Large intestine (tissue), 3 donors: ENCODE measurements at regions not wholly inside any gene's neighbourhood (a gene's known extent, or its start where the extent isn't known, plus 50 kb on each side); places are given as distances from the start of the nearest gene placed in this dataset.
"Not testable (repeated sequence)": the region's sequence is repeated elsewhere in the genome, so short reads cannot be mapped to it uniquely, and the experiment has no call there.

Experiments used
- DNase-seq, 2 donors: peaks; one replicate each; pipeline versions ENCODE4 v3.0.0 to v3.0.0-alpha.2; 2013
- H3K27ac ChIP-seq: one replicate; pipeline ENCODE4 v1.5.1; 2013; ENCODE audit warnings: low read length
- H3K27me3 ChIP-seq: 2 replicates; pipeline ENCODE4 v1.6.1; 2013; ENCODE audit warnings: low read length; ENCODE audit not compliant: control insufficient read depth, insufficient read depth
- H3K36me3 ChIP-seq: 2 replicates; pipeline ENCODE4 v1.6.1; 2013; ENCODE audit warnings: low read length; ENCODE audit not compliant: control insufficient read depth, insufficient read depth
- H3K4me1 ChIP-seq: one replicate; pipeline ENCODE4 v1.6.1; 2013; ENCODE audit warnings: low read length; ENCODE audit not compliant: control insufficient read depth, insufficient read depth
- H3K4me3 ChIP-seq: one replicate; pipeline ENCODE4 v1.5.1; 2013; ENCODE audit warnings: low read length
- H3K9me3 ChIP-seq: one replicate; pipeline ENCODE4 v1.6.1; 2013; ENCODE audit warnings: mild to moderate bottlenecking, low read depth, low read length, moderate library complexity; ENCODE audit not compliant: control insufficient read depth
- WGBS: methylation state at CpG from one replicate; pipeline ENCODE4 v1.1.5; 2013; ENCODE audit warnings: low lambda C conversion rate; ENCODE audit not compliant: insufficient coverage; 5-methylcytosine and 5-hydroxymethylcytosine counted together

DNA sequence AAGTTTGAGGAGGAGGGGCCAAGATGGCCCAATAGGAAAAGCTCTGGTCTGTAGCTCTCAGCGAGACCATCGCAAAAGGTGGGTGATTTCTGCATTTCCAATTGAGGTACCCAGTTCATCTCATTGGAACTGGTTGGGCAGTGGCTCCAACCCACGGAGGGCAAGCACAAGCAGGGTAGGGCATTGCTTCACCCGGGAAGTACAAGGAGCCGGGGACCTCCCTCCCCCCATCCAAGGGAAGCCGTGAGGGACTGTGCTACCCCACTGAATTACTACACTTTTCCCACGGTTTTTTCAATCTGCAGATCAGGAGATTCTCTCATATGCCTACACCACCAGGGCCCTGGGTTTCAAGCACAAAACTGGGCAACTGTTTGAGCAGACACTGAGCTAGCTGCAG lies 58.0 kb upstream of the EFCAB3 start:
- Histone ChIP-seq H3K4me3 (no peak overlapping the region), H3K9me3 (no peaks in the 10 kb centered on the region), H3K4me1 (no peaks in the 10 kb centered on the region), H3K27ac (no peak overlapping the region), H3K36me3 (no peaks in the 10 kb centered on the region), H3K27me3 (peaks cover 5% of the 10 kb centered on the region)
- no CpG with 5 or more reads among the region's 7 CpGs for WGBS
- DNase-seq: no peak

DNA sequence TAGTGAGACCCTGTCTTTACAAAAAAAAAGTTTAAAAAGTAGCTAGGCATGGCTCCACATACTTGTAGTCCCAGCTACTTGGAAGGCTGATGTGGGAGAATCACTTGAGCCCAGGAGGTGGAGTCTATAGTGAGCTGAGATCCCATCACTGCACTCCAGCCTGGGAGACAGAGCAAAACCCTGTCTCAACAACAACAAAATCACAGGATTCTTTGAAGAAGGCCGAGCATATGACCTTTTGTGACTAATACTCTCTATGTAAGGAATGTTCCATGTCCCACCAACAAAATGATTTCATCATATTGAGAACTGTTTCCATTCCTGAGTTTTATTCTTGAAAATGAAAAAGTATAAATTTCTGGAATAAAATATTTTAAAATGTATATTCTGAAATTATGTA lies 58.9 kb upstream of the EFCAB3 start:
- H3K36me3 ChIP-seq: no peaks in the 10 kb centered on the region
- WGBS: no CpG with 5 or more reads among the region's 1 CpG
- DNase-seq: no peak
- peaks cover 5% of the 10 kb centered on the region for H3K27me3 ChIP-seq
- H3K9me3 ChIP-seq: no peaks in the 10 kb centered on the region
- no peaks in the 10 kb centered on the region for H3K4me1 ChIP-seq
- H3K4me3 ChIP-seq: no peak overlapping the region
- no peak overlapping the region for H3K27ac ChIP-seq

DNA sequence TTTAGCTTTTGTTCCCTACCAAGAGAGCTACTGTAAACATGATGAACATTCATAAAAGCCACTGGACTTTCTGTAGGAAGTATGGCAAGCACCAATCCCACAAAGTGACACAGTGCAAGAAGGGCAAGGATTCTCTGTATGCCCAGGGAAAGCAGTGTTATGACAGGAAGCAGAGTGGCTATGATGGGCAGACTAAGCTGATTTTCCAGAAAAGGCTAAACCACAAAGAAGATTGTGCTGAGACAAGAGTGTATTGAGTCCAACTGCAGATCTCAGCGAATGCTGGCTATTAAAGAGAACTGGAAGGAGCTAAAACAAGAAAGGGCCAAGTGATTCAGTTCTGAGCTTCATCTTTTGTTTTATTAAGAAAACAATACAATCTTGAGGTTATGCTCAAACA lies 60.5 kb upstream of the EFCAB3 start:
- Histone ChIP-seq H3K9me3 (no peaks in the 10 kb centered on the region), H3K36me3 (no peaks in the 10 kb centered on the region), H3K4me1 (no peaks in the 10 kb centered on the region), H3K4me3 (no peak overlapping the region), H3K27me3 (peaks cover 5% of the 10 kb centered on the region), H3K27ac (no peak overlapping the region)
- DNase-seq: no peak
- WGBS: no CpG with 5 or more reads among the region's 1 CpG

DNA sequence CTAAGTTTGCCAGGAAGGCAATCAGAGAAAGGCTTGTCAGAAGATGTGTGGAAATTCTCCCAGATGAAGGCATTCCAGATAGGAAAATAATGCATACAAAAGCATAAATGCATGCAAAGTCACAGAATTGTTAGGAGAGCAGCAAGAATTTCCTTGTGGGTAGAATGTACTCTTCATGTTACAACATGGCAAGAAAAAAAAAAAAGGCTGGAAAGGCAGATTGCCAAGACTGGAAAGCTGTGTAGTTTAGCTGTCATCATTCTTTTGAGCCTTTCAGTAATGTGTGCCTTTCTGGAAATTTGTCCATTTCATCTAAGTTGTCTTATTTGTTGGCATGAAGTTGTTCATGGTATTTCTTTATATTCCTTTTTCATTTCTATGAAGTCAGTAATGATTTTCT lies 71.0 kb upstream of the EFCAB3 start:
- Histone ChIP-seq H3K36me3 (no peaks in the 10 kb centered on the region), H3K27ac (no peak overlapping the region), H3K4me3 (no peak overlapping the region), H3K27me3 (peaks cover 3% of the 10 kb centered on the region), H3K4me1 (peaks cover 3% of the 10 kb centered on the region), H3K9me3 (no peaks in the 10 kb centered on the region)
- no peak for DNase-seq

DNA sequence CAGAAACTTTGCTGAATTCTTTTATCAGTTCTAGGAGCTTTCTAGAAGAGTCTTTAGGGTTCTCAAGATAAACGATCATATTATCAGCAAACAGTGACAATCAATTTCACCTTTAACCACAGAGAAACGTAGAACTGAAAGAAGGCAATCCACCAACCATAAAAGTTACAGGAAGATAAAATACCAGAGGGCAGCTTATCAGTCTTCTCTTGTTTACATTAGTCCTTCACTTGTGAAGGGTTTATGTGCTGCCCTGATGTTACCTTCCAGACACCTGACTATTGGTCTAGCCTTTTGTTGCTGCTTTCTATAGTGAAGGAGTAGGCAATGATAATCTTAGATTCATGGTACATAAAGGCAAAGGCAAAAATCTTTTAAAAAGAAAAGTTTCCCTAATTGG lies 73.2 kb upstream of the EFCAB3 start:
- Histone ChIP-seq H3K9me3 (no peaks in the 10 kb centered on the region), H3K36me3 (no peaks in the 10 kb centered on the region), H3K27ac (no peak overlapping the region), H3K27me3 (peaks cover 3% of the 10 kb centered on the region), H3K4me3 (no peak overlapping the region), H3K4me1 (peaks cover 3% of the 10 kb centered on the region)
- DNase-seq: peak; percentile 66 to 83
- WGBS: no CpG with 5 or more reads among the region's 2 CpGs

DNA sequence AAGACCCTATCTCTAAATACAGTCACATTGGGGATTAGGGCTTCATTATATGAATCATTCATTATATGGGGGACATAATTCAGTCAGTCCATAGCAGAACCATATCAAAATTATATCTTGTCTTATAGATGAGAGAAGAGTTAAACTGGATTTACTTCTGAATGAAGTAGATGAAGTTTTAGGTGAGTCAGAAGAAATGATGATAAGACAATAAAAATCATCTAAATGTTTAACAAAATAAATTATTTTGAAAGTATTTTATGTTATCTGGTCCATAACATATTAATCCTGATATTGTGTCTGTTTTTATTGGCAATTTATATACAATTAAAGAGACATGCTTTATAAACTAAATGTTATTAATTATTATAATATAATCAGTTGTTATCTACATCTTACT lies 76.9 kb upstream of the EFCAB3 start:
- DNase-seq: no peak
- H3K27ac ChIP-seq: no peak overlapping the region
- peaks cover 2% of the 10 kb centered on the region for H3K27me3 ChIP-seq
- no peak overlapping the region for H3K4me3 ChIP-seq
- H3K4me1 ChIP-seq: peaks cover 3% of the 10 kb centered on the region
- no peaks in the 10 kb centered on the region for H3K9me3 ChIP-seq
- no peaks in the 10 kb centered on the region for H3K36me3 ChIP-seq

DNA sequence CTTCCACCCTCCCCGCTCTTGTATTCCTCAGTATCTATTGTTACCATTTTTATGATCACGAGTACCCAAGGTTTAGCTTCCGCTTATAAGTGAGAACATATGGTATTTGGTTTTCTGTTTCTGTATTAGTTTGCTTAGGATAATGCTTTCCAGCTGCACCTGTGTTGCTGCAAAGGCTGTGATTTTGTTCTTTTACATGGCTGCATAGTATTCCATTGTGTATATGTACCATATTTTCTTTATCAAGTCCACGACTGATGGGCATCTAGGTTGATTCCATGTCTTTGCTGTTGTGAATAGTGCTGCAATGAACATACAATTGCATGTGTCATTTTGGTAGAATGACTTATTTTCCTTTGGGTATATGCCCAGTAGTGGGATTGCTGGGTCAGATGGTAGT lies 79.7 kb upstream of the EFCAB3 start:
- no peak overlapping the region for H3K4me3 ChIP-seq
- WGBS: no CpG with 5 or more reads among the region's 4 CpGs
- no peaks in the 10 kb centered on the region for H3K4me1 ChIP-seq
- no peak overlapping the region for H3K27ac ChIP-seq
- H3K27me3 ChIP-seq: no peaks in the 10 kb centered on the region
- H3K9me3 ChIP-seq: no peaks in the 10 kb centered on the region
- DNase-seq: no peak
- H3K36me3 ChIP-seq: no peaks in the 10 kb centered on the region

DNA sequence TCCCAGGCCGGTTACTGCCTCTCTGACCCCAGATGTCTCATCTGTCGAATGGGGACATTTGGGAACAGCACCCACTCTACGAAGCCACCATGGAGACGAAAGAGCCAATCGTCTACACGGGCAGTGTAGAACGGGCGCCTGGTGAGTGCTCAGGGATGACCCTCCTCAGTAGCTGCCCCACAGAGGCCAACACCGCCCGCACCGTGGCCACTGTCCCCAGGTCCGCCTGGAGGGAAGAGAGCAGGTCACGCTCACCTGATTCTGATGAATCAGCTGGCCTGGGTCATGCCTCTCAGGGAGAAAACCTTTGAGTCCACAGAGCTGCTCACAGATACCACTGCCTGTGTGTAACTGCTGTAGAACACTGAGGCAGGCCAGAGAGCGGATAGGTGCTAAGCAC lies 105.1 kb upstream of the EFCAB3 start:
- no CpG with 5 or more reads among the region's 14 CpGs for WGBS
- not testable (repeated sequence) for H3K27me3 ChIP-seq, H3K36me3 ChIP-seq, H3K4me1 ChIP-seq, DNase-seq, H3K4me3 ChIP-seq, H3K9me3 ChIP-seq, H3K27ac ChIP-seq

DNA sequence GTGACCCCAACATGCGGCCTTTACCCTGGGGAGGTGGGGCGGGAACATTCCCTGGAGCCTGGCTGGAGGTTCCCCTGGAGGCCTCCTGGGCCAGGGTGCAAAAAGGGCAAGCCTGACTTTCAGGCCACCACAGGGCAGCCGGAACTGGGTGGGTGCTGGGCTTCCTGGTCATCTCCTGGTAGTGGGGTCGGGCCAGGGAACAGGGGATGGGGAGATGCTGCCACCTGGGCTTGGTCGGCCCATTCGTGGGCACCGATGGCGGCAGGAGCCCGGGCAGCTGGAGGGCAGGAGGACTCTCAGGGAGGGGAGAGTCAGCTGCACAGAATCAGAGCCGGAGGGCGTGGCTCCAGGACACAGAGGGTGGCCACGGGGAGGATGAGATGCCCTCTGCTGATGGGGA lies 112.0 kb upstream of the EFCAB3 start:
- H3K27ac ChIP-seq, H3K36me3 ChIP-seq, H3K4me3 ChIP-seq, H3K4me1 ChIP-seq, DNase-seq, H3K27me3 ChIP-seq, H3K9me3 ChIP-seq: not testable (repeated sequence)
- WGBS: no CpG with 5 or more reads among the region's 12 CpGs

DNA sequence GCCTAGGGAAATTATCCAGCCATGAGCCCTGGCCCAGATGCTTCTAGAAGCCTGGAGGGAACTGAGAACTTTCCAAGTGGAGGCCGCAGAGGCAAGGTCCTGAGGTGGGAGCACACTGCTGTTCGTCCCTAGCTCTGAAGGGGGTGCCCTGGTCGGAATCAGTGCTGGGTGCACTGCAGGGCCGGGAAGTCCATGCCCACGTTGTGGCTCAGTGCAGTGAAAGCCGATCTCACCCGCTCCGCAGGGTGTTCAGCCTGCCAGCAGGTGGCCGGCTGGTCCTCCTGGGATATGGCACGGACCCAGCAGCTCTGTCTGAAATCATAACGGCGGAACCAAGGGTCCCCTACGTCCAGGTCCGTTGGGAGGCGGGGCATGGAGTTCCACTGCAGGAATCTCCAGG lies 115.4 kb upstream of the EFCAB3 start:
- H3K9me3 ChIP-seq, H3K27me3 ChIP-seq: not testable (repeated sequence)
- no CpG with 5 or more reads among the region's 15 CpGs for WGBS

DNA sequence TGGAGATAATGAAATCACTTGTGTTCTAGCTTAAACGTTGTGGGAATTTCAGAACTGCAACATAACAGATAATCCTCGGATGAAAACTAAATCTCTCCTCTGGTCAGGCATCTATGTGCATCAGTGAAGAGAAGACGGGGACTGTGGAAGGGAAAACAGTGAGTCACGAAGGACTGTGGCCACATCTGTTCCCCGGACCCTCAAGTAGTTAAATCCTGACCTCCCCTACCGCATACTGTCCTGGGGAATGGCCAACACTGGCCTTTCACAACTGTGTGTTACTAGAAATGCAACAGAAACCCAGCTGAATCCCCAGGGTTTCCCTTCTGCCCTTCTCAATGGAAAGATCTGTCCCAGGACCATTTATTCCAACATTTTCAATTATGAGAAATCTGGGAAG lies 124.6 kb upstream of the EFCAB3 start:
- DNase-seq, H3K4me3 ChIP-seq, H3K27me3 ChIP-seq, H3K36me3 ChIP-seq, H3K4me1 ChIP-seq, H3K27ac ChIP-seq, H3K9me3 ChIP-seq: not testable (repeated sequence)
- WGBS: no CpG with 5 or more reads among the region's 6 CpGs

More for the DNA sequence above, 115.4 kb upstream of the EFCAB3 start:
- not testable (repeated sequence) for DNase-seq, H3K4me3 ChIP-seq, H3K27ac ChIP-seq, H3K36me3 ChIP-seq, H3K4me1 ChIP-seq
